K562 (cell line): ENCODE measurements at regions not wholly inside any gene's neighbourhood (a gene's known extent, or its start where the extent isn't known, plus 50 kb on each side); places are given as distances from the start of the nearest gene placed in this dataset.

Experiments used
- ATAC-seq: fragments of 200-7000 bp; cut with Tn5 transposase; 3 replicates; pipeline ENCODE4 v1.9.1; 2020; ENCODE audit warnings: moderate library complexity
- BruUV-seq: library from RNA; stranded (reverse); fragments of 400-500 nt; replicated peaks from 2 replicates; lab custom pipeline; 2021; lab: Mats Ljungman, UMichigan
- CTCF ChIA-PET: fragments of 300-600 bp; formaldehyde crosslinking; extraction: SDS; loops from one replicate; lab custom pipeline; 2021; ENCODE audit warnings: low intra/inter-chr PET ratio; lab: Yijun Ruan, JAX
- POLR2A ChIA-PET: fragments of 300-600, 350-650 bp; sonication (Branson Sonifier 250); formaldehyde crosslinking; extraction: SDS; loops from one replicate; lab custom pipeline; 2021; ENCODE audit warnings: antibody characterized with exemption, inconsistent platforms; lab: Yijun Ruan, JAX
- DNase-seq, 4 experiments: peaks; one replicate each; pipeline versions ENCODE4 v3.0.0 to v3.0.0-alpha.2; 2011 to 2018; ENCODE audit warnings: low spot score in 3 of 4, mixed read lengths in 3 of 4; ENCODE audit errors: extremely low read depth in 1 of 4
- FAIRE-seq: peaks from 2 replicates; lab custom pipeline; 2011; peaks lifted over from hg19 to GRCh38; lab: Jason Lieb, UNC
- H2AFZ ChIP-seq: 2 replicates; pipeline ENCODE4 v1.6.0; 2011; ENCODE audit warnings: low read depth, low read length, control low read depth, inconsistent platforms
- H3K27ac ChIP-seq: fragments of 200-600 bp; 3 replicates; pipeline ENCODE4 v1.8.0; 2011; ENCODE audit warnings: low read depth, mild to moderate bottlenecking, control low read depth, inconsistent platforms, low read length, moderate library complexity, mixed read lengths; ENCODE audit errors: extremely low read depth
- H3K27me3 ChIP-seq, 2 experiments: fragments of 300-600 bp in 1 of 2; 2 replicates in 1 of 2; 3 replicates in 1 of 2; pipeline versions ENCODE4 v1.6.0 to v1.8.0; 2011; ENCODE audit warnings: inconsistent platforms in 2 of 2, low read length in 2 of 2, mild to moderate bottlenecking in 1 of 2, mixed read lengths in 1 of 2, moderate library complexity in 1 of 2; ENCODE audit not compliant: control insufficient read depth in 2 of 2, insufficient read depth in 2 of 2
- H3K36me3 ChIP-seq: fragments of 300-600 bp; 3 replicates; pipeline ENCODE4 v1.8.0; 2011; ENCODE audit warnings: mild to moderate bottlenecking, low read length, inconsistent platforms; ENCODE audit not compliant: control insufficient read depth, insufficient read depth
- H3K4me1 ChIP-seq, 2 experiments: fragments of 200-600 bp in 1 of 2; replicated peaks in 1 of 2; 2 replicates in 1 of 2; 3 replicates in 1 of 2; pipeline versions ENCODE4 v1.5.1 to v1.8.0; 2011; ENCODE audit warnings: inconsistent platforms in 2 of 2, low read length in 2 of 2, mild to moderate bottlenecking in 1 of 2, mixed read lengths in 1 of 2, moderate library complexity in 1 of 2; ENCODE audit not compliant: control insufficient read depth in 2 of 2, insufficient read depth in 2 of 2
- H3K4me2 ChIP-seq: 2 replicates; pipeline ENCODE4 v1.6.1; 2011; ENCODE audit warnings: low read length, control low read depth, inconsistent platforms, mixed read lengths; ENCODE audit not compliant: insufficient read depth
- H3K4me3 ChIP-seq: fragments of 200-600 bp; sonication (generic), shearing (Covaris generic); 2 replicates; pipeline ENCODE4 v1.5.1; 2016; ENCODE audit warnings: control low read depth, inconsistent platforms
- H3K79me2 ChIP-seq: fragments of 200-600 bp; 3 replicates; pipeline ENCODE4 v1.8.0; 2011; ENCODE audit warnings: low read length, inconsistent platforms; ENCODE audit not compliant: control insufficient read depth, insufficient read depth
- H3K9ac ChIP-seq, 2 experiments: 2 replicates each; pipeline versions ENCODE4 v1.6.0 to v1.6.1; 2011; ENCODE audit warnings: low read depth in 2 of 2, low read length in 2 of 2, control low read depth in 1 of 2, inconsistent platforms in 1 of 2, mild to moderate bottlenecking in 1 of 2, mixed read lengths in 1 of 2; ENCODE audit not compliant: insufficient read depth in 1 of 2
- H3K9me1 ChIP-seq: one replicate; pipeline ENCODE4 v1.6.0; 2011; ENCODE audit warnings: inconsistent platforms, mild to moderate bottlenecking, low read length, moderate library complexity; ENCODE audit not compliant: control insufficient read depth, insufficient read depth
- H3K9me3 ChIP-seq: replicated peaks from 2 replicates; pipeline ENCODE4 v1.5.1; 2011; ENCODE audit warnings: low read depth, low read length, inconsistent platforms; ENCODE audit not compliant: control insufficient read depth, insufficient read depth
- H4K20me1 ChIP-seq: replicated peaks from 2 replicates; pipeline ENCODE4 v1.6.1; 2011; ENCODE audit warnings: low read length, inconsistent platforms, mixed read lengths; ENCODE audit not compliant: control insufficient read depth, insufficient read depth
- BCL6 ChIP-seq: fragments of 250-450 bp; sonication (Bioruptor Pico); IDR thresholded peaks from 2 replicates; pipeline ENCODE4 v1.4.0; 2020
- HOXB6 ChIP-seq: fragments of 250-450 bp; sonication (Bioruptor Pico); IDR thresholded peaks from 2 replicates; pipeline ENCODE4 v1.5.1; 2022; ENCODE audit warnings: mild to moderate bottlenecking, borderline replicate concordance
- NFATC3 ChIP-seq: fragments of 450-650 bp; IDR thresholded peaks from 2 replicates; pipeline ENCODE4 v1.6.1; 2017; ENCODE audit warnings: mild to moderate bottlenecking
- PCBP1 ChIP-seq: fragments of 200-400 bp; formaldehyde crosslinking; IDR thresholded peaks from 2 replicates; pipeline ENCODE4 v1.6.1; 2018; ENCODE audit warnings: mild to moderate bottlenecking, low read depth, low read length; ENCODE audit not compliant: poor library complexity, severe bottlenecking
- PHF20 ChIP-seq: fragments of 450-650 bp; IDR thresholded peaks from 2 replicates; pipeline ENCODE4 v1.6.1; 2018; ENCODE audit not compliant: partially characterized antibody
- PHF8 ChIP-seq: fragments of 200-600 bp; sonication (generic); IDR thresholded peaks from 2 replicates; pipeline ENCODE4 v1.6.1; 2012; ENCODE audit warnings: mixed run types, mild to moderate bottlenecking, inconsistent platforms, low read length, moderate library complexity, borderline replicate concordance
- PHTF2 ChIP-seq: fragments of 250-450 bp; sonication (Bioruptor Pico); IDR thresholded peaks from 2 replicates; pipeline ENCODE4 v1.5.0; 2021; ENCODE audit warnings: mild to moderate bottlenecking
- THRAP3 ChIP-seq: fragments of 450-650 bp; IDR thresholded peaks from 2 replicates; pipeline ENCODE4 v1.6.1; 2016; ENCODE audit warnings: mild to moderate bottlenecking, inconsistent platforms, borderline replicate concordance
- U2AF1 ChIP-seq: fragments of 200-400 bp; formaldehyde crosslinking; optimal IDR thresholded peaks from 2 replicates; pipeline ENCODE3; 2017; ENCODE audit warnings: mild to moderate bottlenecking, low read depth, low read length, moderate library complexity
- ZNF24 ChIP-seq: fragments of 450-650 bp; IDR thresholded peaks from 2 replicates; pipeline ENCODE4 v1.6.1; 2016
- ZNF282 ChIP-seq: sonication (generic); formaldehyde crosslinking; IDR thresholded peaks from 2 replicates; pipeline ENCODE4 v1.8.1; 2023; ENCODE audit warnings: missing genetic modification reagents
- ZNF764 ChIP-seq: fragments of 250-450 bp; sonication (Bioruptor Pico); IDR thresholded peaks from 2 replicates; pipeline ENCODE4 v1.4.0; 2020; ENCODE audit warnings: low read depth, mild to moderate bottlenecking, moderate library complexity
- WGBS: fragments of 100-300 bp; shearing (Covaris generic); methylation state at CpG from one replicate; pipeline ENCODE4 v1.1.6; 2016; ENCODE audit warnings: low coverage, mixed read lengths; ENCODE audit not compliant: insufficient coverage; ENCODE audit errors: missing lambda C conversion rate; 5-methylcytosine and 5-hydroxymethylcytosine counted together
- in situ Hi-C: fragments of 300-500 bp; cut with MboI; formaldehyde crosslinking; loops from 4 replicates; pipeline ENCODE4 v1.15.0; 2018; ENCODE audit warnings: inconsistent platforms, mixed read lengths
- intact Hi-C: fragments of 100-400 bp; cut with micrococcal nuclease; formaldehyde crosslinking; loops from 2 replicates; pipeline ENCODE4 v1.14.2; 2022
- TF ChIP-seq, protein P1 (sequence below): fragments of 450-650 bp; IDR thresholded peaks from 2 replicates; pipeline ENCODE4 v1.7.0; 2016; ENCODE audit warnings: borderline replicate concordance
- TF ChIP-seq, protein P2 (sequence below): IDR thresholded peaks from 2 replicates; pipeline ENCODE4 v1.6.1; 2012; ENCODE audit warnings: low read depth, low read length, improper control_type of control experiment, borderline replicate concordance
- TF ChIP-seq, protein P3 (sequence below): sonication (generic); formaldehyde crosslinking; IDR thresholded peaks from 2 replicates; pipeline ENCODE4 v1.8.1; 2023; ENCODE audit warnings: mild to moderate bottlenecking, missing genetic modification reagents, moderate library complexity

DNA sequence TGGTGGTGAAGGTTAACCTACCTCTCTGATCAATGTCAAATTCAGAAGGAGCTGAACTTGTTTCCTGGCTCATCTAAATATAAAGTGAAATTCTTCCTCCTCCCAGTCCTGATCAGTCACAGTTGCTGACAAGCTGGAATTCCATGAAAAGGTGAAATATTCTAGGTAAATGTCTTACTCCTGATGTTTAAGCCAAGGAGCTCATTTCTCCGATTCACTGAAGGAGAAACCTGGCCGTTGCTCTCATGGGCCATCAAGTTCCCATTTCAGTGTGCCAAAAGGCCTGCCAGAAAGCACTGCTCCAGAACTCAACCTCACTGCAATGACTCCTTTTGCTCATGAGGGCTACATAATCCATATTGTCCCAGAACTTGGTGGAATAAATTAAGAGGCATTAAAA is 707.5 kb downstream of the GALC start (continued):
- TF ChIP-seq, protein P1, sequence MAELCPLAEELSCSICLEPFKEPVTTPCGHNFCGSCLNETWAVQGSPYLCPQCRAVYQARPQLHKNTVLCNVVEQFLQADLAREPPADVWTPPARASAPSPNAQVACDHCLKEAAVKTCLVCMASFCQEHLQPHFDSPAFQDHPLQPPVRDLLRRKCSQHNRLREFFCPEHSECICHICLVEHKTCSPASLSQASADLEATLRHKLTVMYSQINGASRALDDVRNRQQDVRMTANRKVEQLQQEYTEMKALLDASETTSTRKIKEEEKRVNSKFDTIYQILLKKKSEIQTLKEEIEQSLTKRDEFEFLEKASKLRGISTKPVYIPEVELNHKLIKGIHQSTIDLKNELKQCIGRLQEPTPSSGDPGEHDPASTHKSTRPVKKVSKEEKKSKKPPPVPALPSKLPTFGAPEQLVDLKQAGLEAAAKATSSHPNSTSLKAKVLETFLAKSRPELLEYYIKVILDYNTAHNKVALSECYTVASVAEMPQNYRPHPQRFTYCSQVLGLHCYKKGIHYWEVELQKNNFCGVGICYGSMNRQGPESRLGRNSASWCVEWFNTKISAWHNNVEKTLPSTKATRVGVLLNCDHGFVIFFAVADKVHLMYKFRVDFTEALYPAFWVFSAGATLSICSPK = no peak

GRCh38 chr14:87283547-87283946 is 709.4 kb downstream of the GALC start:
- WGBS = 0% methylated on average over 1 of the region's 5 CpGs
- ChIA-PET POLR2A (no interaction called here), CTCF (no interaction called here)

More at GRCh38 chr14:87283547-87283946, 709.4 kb downstream of the GALC start:
- no peak overlapping the region for H3K4me2 ChIP-seq
- TF ChIP-seq PHTF2 (CRISPR knock-in tag) (no peak), THRAP3 (no peak), PCBP1 (no peak), PHF20 (no peak), ZNF282 (CRISPR knock-in tag) (no peak), ZNF764 (CRISPR knock-in tag) (no peak), BCL6 (CRISPR knock-in tag) (no peak), U2AF1 (no peak), ZNF24 (no peak), NFATC3 (no peak), PHF8 (no peak), HOXB6 (CRISPR knock-in tag) (no peak)
- TF ChIP-seq, protein P2, sequence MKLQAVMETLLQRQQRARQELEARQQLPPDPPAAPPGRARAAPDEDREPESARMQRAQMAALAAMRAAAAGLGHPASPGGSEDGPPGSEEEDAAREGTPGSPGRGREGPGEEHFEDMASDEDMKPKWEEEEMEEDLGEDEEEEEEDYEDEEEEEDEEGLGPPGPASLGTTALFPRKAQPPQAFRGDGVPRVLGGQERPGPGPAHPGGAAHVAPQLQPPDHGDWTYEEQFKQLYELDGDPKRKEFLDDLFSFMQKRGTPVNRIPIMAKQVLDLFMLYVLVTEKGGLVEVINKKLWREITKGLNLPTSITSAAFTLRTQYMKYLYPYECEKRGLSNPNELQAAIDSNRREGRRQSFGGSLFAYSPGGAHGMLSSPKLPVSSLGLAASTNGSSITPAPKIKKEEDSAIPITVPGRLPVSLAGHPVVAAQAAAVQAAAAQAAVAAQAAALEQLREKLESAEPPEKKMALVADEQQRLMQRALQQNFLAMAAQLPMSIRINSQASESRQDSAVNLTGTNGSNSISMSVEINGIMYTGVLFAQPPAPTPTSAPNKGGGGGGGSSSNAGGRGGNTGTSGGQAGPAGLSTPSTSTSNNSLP = no peak
- TF ChIP-seq, protein P3, sequence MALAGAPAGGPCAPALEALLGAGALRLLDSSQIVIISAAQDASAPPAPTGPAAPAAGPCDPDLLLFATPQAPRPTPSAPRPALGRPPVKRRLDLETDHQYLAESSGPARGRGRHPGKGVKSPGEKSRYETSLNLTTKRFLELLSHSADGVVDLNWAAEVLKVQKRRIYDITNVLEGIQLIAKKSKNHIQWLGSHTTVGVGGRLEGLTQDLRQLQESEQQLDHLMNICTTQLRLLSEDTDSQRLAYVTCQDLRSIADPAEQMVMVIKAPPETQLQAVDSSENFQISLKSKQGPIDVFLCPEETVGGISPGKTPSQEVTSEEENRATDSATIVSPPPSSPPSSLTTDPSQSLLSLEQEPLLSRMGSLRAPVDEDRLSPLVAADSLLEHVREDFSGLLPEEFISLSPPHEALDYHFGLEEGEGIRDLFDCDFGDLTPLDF (CRISPR knock-in tag) = no peak
- TF ChIP-seq, all 486 proteins: peak for 0
- BruUV-seq = no TSS peak
- in situ Hi-C loops = no loop called here
- no peaks in the 10 kb centered on the region for H4K20me1 ChIP-seq
- no peaks in the 10 kb centered on the region for H3K27me3 ChIP-seq
- no peak overlapping the region for H3K27ac ChIP-seq
- no peak overlapping the region for H2AFZ ChIP-seq
- ATAC-seq = no peak
- intact Hi-C loops = no loop called here
- DNase-seq = no peak
- no peaks in the 10 kb centered on the region for H3K9me3 ChIP-seq
- FAIRE-seq = no peak
- no peaks in the 10 kb centered on the region for H3K79me2 ChIP-seq
- no peak overlapping the region for H3K4me3 ChIP-seq
- no peaks in the 10 kb centered on the region for H3K4me1 ChIP-seq
- H3K9me1 ChIP-seq = no peaks in the 10 kb centered on the region
- no peak overlapping the region for H3K9ac ChIP-seq
- H3K36me3 ChIP-seq = no peaks in the 10 kb centered on the region
